ENCODE measurements at regions not wholly inside any gene's neighbourhood (a gene's known extent, or its start where the extent isn't known, plus 50 kb on each side); places are given as distances from the start of the nearest gene placed in this dataset.

DNA sequence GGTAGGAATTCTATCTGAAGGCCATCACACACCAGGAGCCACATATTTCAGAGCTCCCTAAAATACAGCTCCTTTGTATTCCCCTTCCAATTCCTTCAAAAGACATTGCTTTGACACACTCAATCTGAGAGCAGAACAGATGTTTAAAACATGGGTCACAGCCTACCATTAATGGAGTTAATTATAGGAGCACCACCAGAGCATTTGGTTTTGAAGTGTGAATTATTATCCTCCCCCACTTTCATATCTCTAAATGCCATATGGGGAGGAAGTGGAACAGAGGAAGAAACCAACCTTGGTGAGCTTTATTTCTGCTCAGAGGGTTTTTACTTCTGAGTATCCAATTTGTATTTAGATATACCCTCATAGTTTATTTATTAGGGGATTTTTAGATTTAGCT is 50.7 kb upstream of the TNFRSF21 start:
- DNase-seq (ENCODE audit: low read depth): no peak

DNA sequence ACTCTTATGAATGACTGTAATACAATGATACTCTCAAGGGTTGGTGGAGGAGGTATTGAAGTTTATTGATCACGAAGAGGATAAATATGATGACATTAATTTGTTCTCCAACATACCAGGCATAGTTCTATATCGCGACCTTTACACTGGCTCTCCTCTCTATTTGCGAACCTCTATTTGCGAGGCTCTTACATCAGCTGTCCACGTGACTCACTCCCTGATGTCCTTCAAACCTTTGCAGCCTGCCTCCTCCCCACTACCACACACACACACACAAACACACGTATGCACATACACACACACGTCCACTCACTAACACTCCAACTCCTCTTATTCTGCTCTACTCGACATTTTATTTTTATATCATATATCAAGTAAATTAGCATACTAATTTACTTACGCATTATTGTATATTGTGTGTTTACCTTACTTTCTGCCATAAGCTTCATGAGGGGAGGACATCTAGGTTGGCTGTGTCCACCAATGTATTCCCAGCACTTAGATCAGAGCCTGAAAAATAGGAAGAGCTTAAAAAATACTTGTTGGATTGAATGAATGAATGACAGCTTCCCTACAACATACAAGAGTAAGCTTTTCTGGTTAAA is 53.3 kb upstream of the TNFRSF21 start:
- no peak for DNase-seq (ENCODE audit: low read depth)

DNA sequence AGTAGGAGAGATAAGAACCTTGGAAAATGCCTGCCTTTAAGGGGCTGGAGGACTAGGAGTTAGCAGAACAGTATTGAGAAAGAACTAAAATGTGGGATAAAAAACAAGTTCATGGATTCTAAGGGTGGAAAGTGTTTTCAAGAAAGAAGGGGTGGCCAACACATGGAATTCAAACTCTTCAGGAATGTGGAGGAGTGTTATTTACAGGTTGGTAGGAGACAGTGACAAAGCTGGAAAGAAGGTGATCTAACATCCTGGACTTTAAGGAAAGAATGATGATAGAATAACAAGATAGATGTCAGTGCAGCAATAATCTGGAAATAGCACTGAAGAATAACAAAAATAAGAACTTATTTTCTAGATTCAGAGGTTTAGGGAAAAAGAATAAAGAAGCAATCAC is 54.0 kb upstream of the TNFRSF21 start:
- no peak for DNase-seq (ENCODE audit: low read depth)

DNA sequence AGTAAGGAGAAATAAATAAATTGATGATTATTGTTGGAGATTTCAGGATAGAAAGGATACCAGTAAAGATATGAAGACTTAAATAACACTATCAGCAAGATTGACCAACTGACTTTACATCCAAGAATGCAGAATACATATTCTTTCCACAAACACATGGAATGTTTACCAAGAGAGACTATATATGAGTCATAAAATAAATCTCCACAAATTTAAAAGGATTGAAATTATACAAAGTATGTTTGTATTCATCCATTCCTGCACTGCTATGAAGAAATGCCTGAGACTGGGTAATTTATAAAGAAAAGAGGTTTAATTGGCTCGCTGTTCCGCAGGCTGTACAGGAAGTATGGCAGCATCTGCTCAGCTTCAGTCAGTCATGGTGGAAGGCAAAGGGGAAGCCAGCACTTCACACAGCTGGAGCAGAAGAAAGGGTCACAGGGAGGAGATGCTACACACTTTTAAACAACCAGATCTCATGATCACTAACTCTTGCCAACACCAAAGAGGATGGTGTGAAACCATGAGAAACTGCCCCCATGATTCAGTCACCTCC is 56.7 kb upstream of the TNFRSF21 start:
- no peak for DNase-seq (ENCODE audit: low read depth)

GRCh38 chr6:47371139-47371869 is 61.6 kb upstream of the TNFRSF21 start:
- DNase-seq (ENCODE audit: low read depth): no peak

GRCh38 chr6:47371870-47372255 is 62.2 kb upstream of the TNFRSF21 start:
- DNase-seq (ENCODE audit: low read depth): no peak

DNA sequence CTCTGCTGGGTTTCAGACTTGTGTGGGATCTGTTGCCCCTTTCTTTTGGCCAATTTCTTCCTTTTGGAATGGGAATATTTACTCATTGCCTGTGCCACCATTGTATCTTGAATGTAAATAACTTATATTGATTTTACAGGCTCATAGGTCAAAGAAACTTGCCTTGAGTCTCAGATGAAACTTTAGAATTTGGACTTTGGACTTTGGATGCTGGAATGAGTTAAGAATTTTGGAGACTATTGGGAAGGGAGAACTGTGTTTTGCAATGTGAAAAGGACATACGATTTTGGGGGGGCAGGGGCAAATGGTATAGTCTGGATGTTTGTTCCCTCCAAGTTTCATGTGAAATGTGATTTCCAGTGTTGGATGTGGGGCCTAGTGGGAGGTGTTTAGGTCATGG is 62.6 kb upstream of the TNFRSF21 start:
- DNase-seq (ENCODE audit: low read depth): no peak

DNA sequence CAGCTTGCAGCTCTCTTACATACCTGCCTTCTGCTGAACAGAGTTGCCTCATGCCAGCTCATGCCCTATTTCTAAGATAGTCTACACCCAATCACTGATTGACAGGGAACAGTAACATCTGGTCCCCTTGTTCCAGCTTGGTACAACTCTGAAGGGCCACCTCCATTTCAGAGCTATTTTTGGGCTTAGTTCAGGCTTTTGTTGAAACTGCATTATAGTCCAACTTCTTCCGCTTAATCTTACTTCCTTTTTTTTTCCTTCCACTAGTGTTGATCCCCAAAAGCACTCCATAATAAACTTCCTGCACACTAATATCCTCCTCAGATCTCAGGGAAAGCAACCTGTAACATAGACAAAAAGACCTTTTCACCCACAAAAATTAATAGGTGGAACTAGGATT is 65.7 kb upstream of the TNFRSF21 start:
- DNase-seq (ENCODE audit: low read depth): no peak

- no peak for DNase-seq (ENCODE audit: low read depth)
These were observed 67.2 kb upstream of the TNFRSF21 start for GRCh38 chr6:47376930-47377329.

DNA sequence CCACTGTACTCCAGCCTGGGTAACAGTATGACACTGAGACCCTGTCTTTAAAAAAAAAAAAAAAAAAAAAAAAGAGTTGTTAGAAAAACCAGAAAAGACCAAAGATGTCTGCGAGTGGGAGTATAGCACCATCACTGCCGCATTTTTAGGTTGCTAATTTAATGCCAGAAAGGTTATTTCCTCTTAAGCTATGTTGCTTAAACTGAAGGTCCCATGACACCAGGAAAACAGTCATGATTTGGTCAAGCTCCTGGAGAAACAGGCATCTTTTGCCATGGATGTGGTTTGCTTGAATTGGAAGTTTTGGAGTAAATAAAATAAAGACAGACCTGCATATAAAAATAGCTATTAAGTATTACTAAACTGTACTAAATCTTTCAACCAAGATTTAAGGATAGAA is 68.3 kb upstream of the TNFRSF21 start:
- DNase-seq (ENCODE audit: low read depth): no peak

GRCh38 chr6:47379328-47379727 is 69.6 kb upstream of the TNFRSF21 start:
- DNase-seq (ENCODE audit: low read depth): no peak

GRCh38 chr6:47380251-47380650 is 70.5 kb upstream of the TNFRSF21 start:
- DNase-seq (ENCODE audit: low read depth): no peak

DNA sequence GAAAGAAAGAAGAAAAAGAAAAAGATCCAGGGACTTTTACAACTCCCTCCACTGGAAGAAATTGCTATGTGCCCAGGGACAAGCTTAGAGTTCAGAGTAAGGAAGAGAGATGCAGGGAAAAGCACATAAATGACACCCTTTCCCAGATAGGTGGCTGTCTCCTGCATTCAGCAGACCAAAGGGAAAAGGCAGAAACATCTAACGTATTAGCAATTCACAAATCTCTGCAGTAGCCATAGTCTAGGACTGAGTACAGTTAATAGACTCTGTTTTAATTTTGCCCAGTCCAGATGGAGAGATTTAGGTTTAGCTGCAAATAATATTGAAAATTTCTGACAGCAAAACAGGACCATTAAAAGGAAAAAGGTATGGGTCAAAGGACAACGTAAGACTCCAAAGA is 71.3 kb upstream of the TNFRSF21 start:
- no peak for DNase-seq (ENCODE audit: low read depth)

GRCh38 chr6:47383360-47383759 is 73.7 kb upstream of the TNFRSF21 start:
- DNase-seq (ENCODE audit: low read depth): no peak

DNA sequence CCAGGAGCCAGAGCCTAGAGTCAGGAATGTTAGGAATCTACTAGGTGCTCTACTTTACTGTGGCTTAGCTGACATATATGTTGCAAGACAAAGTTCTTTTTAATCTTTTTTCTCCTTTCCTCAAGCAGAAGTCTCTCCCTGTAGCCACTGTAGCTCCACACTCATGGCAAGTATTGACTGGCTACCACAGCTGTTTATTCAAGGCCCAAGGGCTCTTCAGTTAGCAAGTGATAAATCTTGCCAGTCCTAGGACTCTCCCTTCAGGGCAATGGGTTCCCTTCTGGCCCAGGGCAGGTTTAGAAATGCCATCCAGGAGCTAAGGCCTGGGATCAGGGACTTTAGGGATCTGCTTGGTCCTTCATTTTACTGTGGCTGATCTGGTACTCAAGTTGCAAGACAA is 82.0 kb upstream of the TNFRSF21 start:
- no peak for DNase-seq (ENCODE audit: low read depth)

- no peak for DNase-seq (ENCODE audit: low read depth)
These were observed 82.5 kb upstream of the TNFRSF21 start for GRCh38 chr6:47392251-47392650.

DNA sequence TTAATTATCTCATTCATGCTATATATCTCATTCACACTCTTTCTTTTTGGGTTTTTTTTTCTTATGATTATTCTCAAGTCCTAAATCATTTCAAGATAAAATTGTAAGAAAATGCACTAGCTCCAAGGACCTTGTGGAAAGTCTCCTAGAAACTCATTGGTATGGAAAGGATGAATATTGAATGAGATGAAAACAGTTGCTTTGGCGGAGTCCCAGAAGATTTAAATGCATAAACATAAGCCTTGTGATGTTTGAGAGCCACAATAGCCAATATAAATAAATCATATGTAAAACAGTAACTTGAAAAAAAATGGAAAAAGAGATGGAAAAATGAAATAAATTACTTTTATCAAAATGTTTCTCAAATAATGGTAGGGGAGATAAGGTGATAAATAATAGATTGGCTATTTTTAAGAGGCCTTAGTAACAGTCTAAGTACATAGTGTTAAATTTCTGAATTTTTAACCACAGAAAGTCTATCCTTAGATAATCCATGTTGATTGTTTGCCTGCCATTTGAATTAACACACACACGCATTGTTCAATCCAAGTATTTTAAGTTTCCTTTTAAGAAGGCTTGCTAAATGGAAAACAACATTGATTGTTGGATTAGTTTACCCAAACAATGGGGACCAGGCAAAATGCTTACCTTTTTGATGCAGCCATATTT is 81.1 kb upstream of the CD2AP start:
- DNase-seq (ENCODE audit: low read depth): no peak

GRCh38 chr6:47400581-47400980 is 77.0 kb upstream of the CD2AP start:
- no peak for DNase-seq (ENCODE audit: low read depth)

- DNase-seq (ENCODE audit: low read depth): no peak
These were observed 75.5 kb upstream of the CD2AP start for GRCh38 chr6:47402081-47402480.

GRCh38 chr6:47403056-47403455 is 74.5 kb upstream of the CD2AP start:
- DNase-seq (ENCODE audit: low read depth): no peak

DNA sequence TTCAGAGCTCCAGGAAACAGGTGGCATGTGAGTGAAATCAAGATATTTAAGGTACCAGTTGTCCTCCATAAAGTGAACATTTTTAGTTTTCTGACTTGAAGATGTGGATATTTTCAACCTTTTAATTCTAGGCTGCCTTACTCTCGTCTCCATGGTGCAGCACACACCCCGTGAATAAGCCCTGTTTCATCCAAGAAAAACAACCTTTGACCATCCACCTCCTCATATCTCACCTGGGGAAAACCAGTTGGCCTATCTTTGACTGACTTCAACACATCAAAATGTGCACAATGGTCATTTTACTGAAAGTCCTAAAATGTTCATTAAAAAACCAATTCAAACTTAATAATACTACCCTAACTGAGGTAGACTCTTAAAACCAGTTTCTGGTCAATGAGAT is 73.8 kb upstream of the CD2AP start:
- DNase-seq (ENCODE audit: low read depth): no peak

- DNase-seq (ENCODE audit: low read depth): no peak
These were observed 73.2 kb upstream of the CD2AP start for GRCh38 chr6:47404435-47404834.

DNA sequence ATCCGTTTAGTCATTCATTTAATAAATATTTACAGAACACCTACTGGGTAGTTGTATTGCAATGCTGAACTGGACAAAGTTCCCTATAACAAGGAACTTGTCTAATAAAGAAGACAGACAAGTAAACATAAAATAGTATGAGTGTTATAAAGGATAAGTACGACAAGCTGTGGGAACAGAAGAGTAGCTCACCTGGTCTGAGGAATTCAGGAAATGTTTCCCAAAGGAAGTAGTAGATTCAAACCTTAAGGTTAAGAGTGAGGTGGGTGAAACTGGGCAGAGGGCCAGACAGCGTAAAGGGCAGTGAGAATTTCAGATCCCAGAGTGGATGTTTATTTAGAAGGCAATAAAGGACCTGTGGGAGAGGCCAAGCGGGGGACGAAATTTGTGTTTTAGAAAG is 72.3 kb upstream of the CD2AP start:
- no peak for DNase-seq (ENCODE audit: low read depth)
